KMS-11 (cell line): ENCODE measurements at regions not wholly inside any gene's neighbourhood (a gene's known extent, or its start where the extent isn't known, plus 50 kb on each side); places are given as distances from the start of the nearest gene placed in this dataset.

Experiments
- H2AFZ ChIP-seq: fragments of 200-600 bp; sonication (generic); 2 replicates; pipeline ENCODE4 v1.6.1; 2016; ENCODE audit warnings: antibody characterized with exemption, mixed run types, low read depth
- H3K27ac ChIP-seq: fragments of 200-600 bp; sonication (generic); 2 replicates; pipeline ENCODE4 v1.6.1; 2016; ENCODE audit warnings: mild to moderate bottlenecking, mixed run types
- H3K27me3 ChIP-seq: fragments of 200-600 bp; sonication (generic); 2 replicates; pipeline ENCODE4 v1.6.1; 2017; ENCODE audit warnings: mild to moderate bottlenecking, low read depth, mixed run types, moderate library complexity; ENCODE audit not compliant: insufficient read depth
- H3K36me3 ChIP-seq: fragments of 200-600 bp; sonication (generic); 2 replicates; pipeline ENCODE4 v1.6.1; 2017; ENCODE audit warnings: mild to moderate bottlenecking, mixed run types; ENCODE audit not compliant: insufficient read depth
- H3K4me1 ChIP-seq: fragments of 200-600 bp; sonication (generic); 2 replicates; pipeline ENCODE4 v1.6.1; 2016; ENCODE audit warnings: mild to moderate bottlenecking, low read depth, mixed run types; ENCODE audit not compliant: poor library complexity, severe bottlenecking
- H3K4me2 ChIP-seq: fragments of 200-600 bp; sonication (generic); 2 replicates; pipeline ENCODE4 v1.7.0; 2016; ENCODE audit warnings: mild to moderate bottlenecking, mixed run types
- H3K4me3 ChIP-seq: fragments of 200-600 bp; sonication (generic); IDR thresholded peaks from 2 replicates; pipeline ENCODE4 v1.6.1; 2017; ENCODE audit warnings: low read depth, low read length, mixed read lengths; ENCODE audit not compliant: insufficient read depth
- H3K79me2 ChIP-seq: fragments of 200-600 bp; sonication (generic); 2 replicates; pipeline ENCODE4 v1.6.1; 2016; ENCODE audit warnings: low read depth, mixed run types; ENCODE audit not compliant: insufficient read depth
- H3K9ac ChIP-seq: fragments of 200-600 bp; sonication (generic); 2 replicates; pipeline ENCODE4 v1.6.1; 2016; ENCODE audit warnings: mild to moderate bottlenecking, mixed run types
- H4K20me1 ChIP-seq: fragments of 200-600 bp; sonication (generic); 2 replicates; pipeline ENCODE4 v1.6.1; 2016; ENCODE audit warnings: mild to moderate bottlenecking, mixed run types; ENCODE audit not compliant: insufficient read depth
- TF ChIP-seq, protein P1 (sequence below): fragments of 200-600 bp; sonication (generic); conservative IDR thresholded peaks from 2 replicates; pipeline ENCODE4 v1.6.1; 2017; ENCODE audit warnings: low read depth, mild to moderate bottlenecking, antibody characterized with exemption, low read length, moderate library complexity, mixed read lengths

DNA sequence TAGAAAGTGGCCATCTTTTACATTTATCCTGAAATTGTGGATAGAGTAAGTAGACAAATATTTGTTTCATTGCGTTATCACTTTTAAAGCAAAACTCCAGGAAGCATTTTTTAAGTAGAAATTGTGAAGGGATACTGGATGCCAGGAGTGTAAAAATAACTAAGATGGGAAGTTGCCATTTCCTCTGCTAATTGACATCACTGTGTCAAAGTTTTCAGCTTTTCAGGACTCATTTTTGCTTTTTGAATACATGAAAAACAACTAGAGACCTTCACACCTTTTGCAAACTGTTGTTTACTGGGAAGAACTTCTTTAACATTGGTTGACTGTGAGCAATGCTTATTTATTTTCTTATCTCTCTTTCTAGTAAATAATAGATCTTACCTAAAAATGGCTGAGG is 337.5 kb downstream of the NR2F1-AS1 start:
- Histone ChIP-seq H3K79me2 (no peaks in the 10 kb centered on the region), H3K4me1 (peaks cover 26% of the 10 kb centered on the region), H2AFZ (no peak overlapping the region), H4K20me1 (no peaks in the 10 kb centered on the region), H3K4me2 (no peak overlapping the region), H3K4me3 (no peak overlapping the region), H3K36me3 (no peaks in the 10 kb centered on the region), H3K27me3 (no peaks in the 10 kb centered on the region), H3K27ac (no peak overlapping the region), H3K9ac (no peak overlapping the region)
- TF ChIP-seq, protein P1, sequence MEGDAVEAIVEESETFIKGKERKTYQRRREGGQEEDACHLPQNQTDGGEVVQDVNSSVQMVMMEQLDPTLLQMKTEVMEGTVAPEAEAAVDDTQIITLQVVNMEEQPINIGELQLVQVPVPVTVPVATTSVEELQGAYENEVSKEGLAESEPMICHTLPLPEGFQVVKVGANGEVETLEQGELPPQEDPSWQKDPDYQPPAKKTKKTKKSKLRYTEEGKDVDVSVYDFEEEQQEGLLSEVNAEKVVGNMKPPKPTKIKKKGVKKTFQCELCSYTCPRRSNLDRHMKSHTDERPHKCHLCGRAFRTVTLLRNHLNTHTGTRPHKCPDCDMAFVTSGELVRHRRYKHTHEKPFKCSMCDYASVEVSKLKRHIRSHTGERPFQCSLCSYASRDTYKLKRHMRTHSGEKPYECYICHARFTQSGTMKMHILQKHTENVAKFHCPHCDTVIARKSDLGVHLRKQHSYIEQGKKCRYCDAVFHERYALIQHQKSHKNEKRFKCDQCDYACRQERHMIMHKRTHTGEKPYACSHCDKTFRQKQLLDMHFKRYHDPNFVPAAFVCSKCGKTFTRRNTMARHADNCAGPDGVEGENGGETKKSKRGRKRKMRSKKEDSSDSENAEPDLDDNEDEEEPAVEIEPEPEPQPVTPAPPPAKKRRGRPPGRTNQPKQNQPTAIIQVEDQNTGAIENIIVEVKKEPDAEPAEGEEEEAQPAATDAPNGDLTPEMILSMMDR = no peak

DNA sequence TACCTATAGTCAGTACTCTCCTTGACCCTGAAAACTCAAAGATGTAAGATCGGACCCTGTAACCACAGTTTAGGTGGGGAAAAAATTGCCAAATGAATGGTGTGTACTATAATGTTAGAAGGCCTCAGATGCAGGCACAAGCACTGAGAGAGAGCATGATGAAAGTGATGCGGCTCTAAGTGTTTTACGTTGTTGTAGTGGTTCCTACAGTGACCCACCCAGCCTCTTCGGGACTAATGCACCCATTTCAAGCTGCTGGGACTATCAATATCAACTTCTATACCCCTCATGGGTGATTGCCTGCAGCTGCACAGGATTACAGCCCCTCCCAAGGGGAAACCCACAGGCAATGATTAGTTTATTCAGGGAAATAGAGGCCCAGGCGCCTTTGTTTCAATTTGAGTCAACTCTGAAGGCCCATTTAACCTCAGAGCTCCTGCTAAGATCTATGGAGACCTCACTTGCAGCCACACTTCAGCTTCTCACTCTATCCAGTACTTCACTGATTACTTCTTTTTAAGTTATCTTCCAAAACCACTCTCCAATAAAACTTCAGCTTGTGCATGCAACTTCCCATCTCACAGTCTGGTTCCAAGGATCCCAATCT is 340.7 kb downstream of the NR2F1-AS1 start:
- H3K79me2 ChIP-seq = no peaks in the 10 kb centered on the region
- TF ChIP-seq, protein P1 = no peak
- H2AFZ ChIP-seq = peak overlapping the region; percentile 44
- no peaks in the 10 kb centered on the region for H3K27me3 ChIP-seq
- H3K9ac ChIP-seq = no peak overlapping the region
- peak overlapping the region; percentile 41 for H3K4me2 ChIP-seq
- peaks cover 26% of the 10 kb centered on the region for H3K4me1 ChIP-seq
- no peaks in the 10 kb centered on the region for H3K36me3 ChIP-seq
- peak overlapping the region; percentile 37; the same call in 1 of the 2 replicates for H3K27ac ChIP-seq
- no peaks in the 10 kb centered on the region for H4K20me1 ChIP-seq
- no peak overlapping the region for H3K4me3 ChIP-seq

DNA sequence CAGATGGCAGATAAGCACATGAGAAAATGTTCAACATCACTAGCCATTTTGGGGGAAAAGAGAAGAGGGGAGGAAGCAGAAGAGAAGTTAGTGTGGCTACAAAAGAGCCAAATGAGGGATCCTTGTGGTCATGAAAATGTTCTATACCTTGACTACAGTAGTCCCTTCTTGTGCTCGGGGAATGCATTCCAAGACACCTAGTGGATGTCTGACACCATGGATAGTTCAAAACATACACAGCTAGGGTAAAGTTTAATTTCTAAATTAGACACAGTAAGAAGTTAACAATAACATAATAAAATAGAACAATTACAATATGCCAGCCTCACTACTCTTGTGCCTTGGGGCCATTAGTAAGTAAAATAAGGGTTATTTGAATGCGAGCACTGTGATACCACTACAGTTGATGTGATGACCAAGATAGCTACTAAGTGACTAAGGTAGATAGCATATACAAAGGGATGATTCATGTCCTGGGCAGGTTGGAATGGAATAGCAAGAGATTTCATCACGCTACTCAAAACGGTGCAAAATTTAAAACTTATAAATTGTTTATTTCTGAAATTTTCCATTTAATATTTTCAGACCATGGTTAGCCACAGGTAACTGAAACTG is 344.1 kb downstream of the NR2F1-AS1 start:
- Histone ChIP-seq H2AFZ (no peak overlapping the region), H3K27ac (no peak overlapping the region), H3K9ac (no peak overlapping the region), H3K79me2 (no peaks in the 10 kb centered on the region), H3K27me3 (no peaks in the 10 kb centered on the region), H3K4me3 (no peak overlapping the region), H3K4me2 (no peak overlapping the region), H3K4me1 (peaks cover 26% of the 10 kb centered on the region), H3K36me3 (no peaks in the 10 kb centered on the region), H4K20me1 (no peaks in the 10 kb centered on the region)
- TF ChIP-seq, protein P1 = no peak

DNA sequence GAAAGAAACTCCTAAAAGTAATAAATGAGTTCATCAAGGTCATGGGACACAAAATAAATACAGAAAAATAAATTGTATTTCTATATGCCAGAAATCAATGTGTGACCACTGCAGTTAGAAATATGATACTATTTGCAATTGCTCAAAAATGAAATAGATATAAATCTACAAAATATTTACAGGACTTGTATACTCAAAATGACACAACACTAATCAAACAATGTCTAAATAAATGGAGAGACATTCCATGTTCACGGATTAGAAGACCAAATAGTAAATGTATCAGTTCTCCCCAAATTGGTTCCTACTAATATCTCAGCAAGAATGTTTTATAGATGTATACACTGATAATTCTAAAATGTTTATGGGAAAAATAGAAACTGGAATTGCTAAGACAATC is 345.3 kb downstream of the NR2F1-AS1 start:
- Histone ChIP-seq H3K9ac (no peak overlapping the region), H3K27me3 (no peaks in the 10 kb centered on the region), H3K36me3 (no peaks in the 10 kb centered on the region), H4K20me1 (no peaks in the 10 kb centered on the region), H3K4me2 (no peak overlapping the region), H2AFZ (no peak overlapping the region), H3K4me1 (peaks cover 18% of the 10 kb centered on the region), H3K79me2 (no peaks in the 10 kb centered on the region), H3K4me3 (no peak overlapping the region), H3K27ac (no peak overlapping the region)
- TF ChIP-seq, protein P1 = no peak
